Neural progenitor cell (in vitro differentiated cells): ENCODE measurements at regions not wholly inside any gene's neighbourhood (a gene's known extent, or its start where the extent isn't known, plus 50 kb on each side); places are given as distances from the start of the nearest gene placed in this dataset.

ENCODE experiments used
- DNase-seq: peaks from one replicate; pipeline ENCODE4 v3.0.0-alpha.2; 2016; ENCODE audit warnings: low spot score
- H2AFZ ChIP-seq: fragments of 200-600 bp; sonication (generic); replicated peaks from 2 replicates; pipeline ENCODE4 v1.6.1; 2016; ENCODE audit warnings: antibody characterized with exemption
- H3F3A ChIP-seq: fragments of 200-600 bp; sonication (generic); 2 replicates; pipeline ENCODE4 v1.6.1; 2016; ENCODE audit warnings: antibody characterized with exemption, low read depth
- H3K27ac ChIP-seq: fragments of 200-600 bp; sonication (generic); 2 replicates; pipeline ENCODE4 v1.5.1; 2016; ENCODE audit warnings: mild to moderate bottlenecking
- H3K27me3 ChIP-seq: fragments of 200-600 bp; sonication (generic); 2 replicates; pipeline ENCODE4 v1.6.1; 2016; ENCODE audit warnings: mild to moderate bottlenecking, moderate library complexity
- H3K36me3 ChIP-seq: fragments of 200-600 bp; sonication (generic); 2 replicates; pipeline ENCODE4 v1.5.1; 2016
- H3K4me1 ChIP-seq: fragments of 200-600 bp; sonication (generic); 2 replicates; pipeline ENCODE4 v1.6.1; 2016; ENCODE audit warnings: mixed run types
- H3K4me2 ChIP-seq: fragments of 200-600 bp; sonication (generic); 2 replicates; pipeline ENCODE4 v1.6.1; 2016
- H3K4me3 ChIP-seq: fragments of 200-600 bp; sonication (generic); 2 replicates; pipeline ENCODE4 v1.5.1; 2016
- H3K79me2 ChIP-seq: fragments of 200-600 bp; sonication (generic); 2 replicates; pipeline ENCODE4 v1.6.1; 2016; ENCODE audit warnings: low read depth
- H3K9ac ChIP-seq: fragments of 200-600 bp; sonication (generic); 2 replicates; pipeline ENCODE4 v1.6.1; 2016
- H3K9me3 ChIP-seq: fragments of 200-600 bp; sonication (generic); 2 replicates; pipeline ENCODE4 v1.5.1; 2016; ENCODE audit warnings: low read depth
- H4K20me1 ChIP-seq: fragments of 200-600 bp; sonication (generic); 2 replicates; pipeline ENCODE4 v1.6.1; 2016; ENCODE audit warnings: low read depth
- H3K27ac Mint-ChIP-seq: 3 replicates; pipeline ENCODE4 v1.8.0; 2021; ENCODE audit warnings: mixed read lengths
- H3K27me3 Mint-ChIP-seq: 2 replicates; pipeline ENCODE4 v1.8.0; 2022; ENCODE audit warnings: low read depth, mild to moderate bottlenecking, inconsistent platforms, moderate library complexity, mixed read lengths; ENCODE audit not compliant: insufficient read depth
- H3K36me3 Mint-ChIP-seq: 3 replicates; pipeline ENCODE4 v1.8.0; 2021; ENCODE audit warnings: mixed read lengths
- H3K4me1 Mint-ChIP-seq: 3 replicates; pipeline ENCODE4 v1.8.0; 2021; ENCODE audit warnings: mixed read lengths
- H3K4me3 Mint-ChIP-seq: 3 replicates; pipeline ENCODE4 v1.8.0; 2021; ENCODE audit warnings: mild to moderate bottlenecking, moderate library complexity, mixed read lengths
- H3K9me3 Mint-ChIP-seq: 3 replicates; pipeline ENCODE4 v1.8.0; 2020; ENCODE audit warnings: mixed read lengths
- CTCF ChIP-seq: fragments of 200-600 bp; sonication (generic); IDR thresholded peaks from 2 replicates; pipeline ENCODE4 v1.5.1; 2017; ENCODE audit warnings: antibody characterized with exemption, mild to moderate bottlenecking
- EZH2 ChIP-seq: fragments of 200-600 bp; sonication (generic); IDR thresholded peaks from 2 replicates; pipeline ENCODE4 v1.6.1; 2017; ENCODE audit warnings: antibody characterized with exemption, mild to moderate bottlenecking, moderate library complexity
- EZH2phosphoT487 ChIP-seq: fragments of 200-600 bp; sonication (generic); IDR thresholded peaks from 2 replicates; pipeline ENCODE4 v1.6.1; 2017; ENCODE audit warnings: antibody characterized with exemption

- Histone ChIP-seq H3K4me1 (no peaks in the 10 kb centered on the region), H3K36me3 (no peaks in the 10 kb centered on the region), H2AFZ (no peak overlapping the region), H3K27ac (no peak overlapping the region), H3K9ac (no peak overlapping the region), H3K9me3 (no peaks in the 10 kb centered on the region), H3K79me2 (no peaks in the 10 kb centered on the region), H3K4me2 (no peak overlapping the region), H3F3A (no peaks in the 10 kb centered on the region), H3K27me3 (no peaks in the 10 kb centered on the region), H3K4me3 (no peak overlapping the region), H4K20me1 (no peaks in the 10 kb centered on the region)
- H3K27me3 Mint-ChIP-seq, result peaks cover 3% of the 10 kb centered on the region
- TF ChIP-seq CTCF (no peak), EZH2 (no peak), EZH2phosphoT487 (no peak)
- no peak overlapping the region for H3K4me3 Mint-ChIP-seq
- H3K27ac Mint-ChIP-seq, result no peak overlapping the region
- H3K4me1 Mint-ChIP-seq, result no peaks in the 10 kb centered on the region
- H3K36me3 Mint-ChIP-seq, result no peaks in the 10 kb centered on the region
- no peaks in the 10 kb centered on the region for H3K9me3 Mint-ChIP-seq
- DNase-seq, result no peak
These were observed 90.5 kb upstream of the FN1 start for GRCh38 chr2:215526341-215526740.

- H3K79me2 ChIP-seq, result no peaks in the 10 kb centered on the region
- H3K36me3 ChIP-seq, result no peaks in the 10 kb centered on the region
- TF ChIP-seq EZH2 (no peak), EZH2phosphoT487 (no peak), CTCF (no peak)
- H3K27me3 ChIP-seq, result no peaks in the 10 kb centered on the region
- H3K27me3 Mint-ChIP-seq, result peaks cover 3% of the 10 kb centered on the region
- no peak overlapping the region for H3K4me3 Mint-ChIP-seq
- no peaks in the 10 kb centered on the region for H3F3A ChIP-seq
- H3K4me1 Mint-ChIP-seq, result no peaks in the 10 kb centered on the region
- H2AFZ ChIP-seq, result no peak overlapping the region
- no peaks in the 10 kb centered on the region for H4K20me1 ChIP-seq
- H3K36me3 Mint-ChIP-seq, result no peaks in the 10 kb centered on the region
- no peak for DNase-seq
- H3K27ac ChIP-seq, result no peak overlapping the region
- no peaks in the 10 kb centered on the region for H3K9me3 ChIP-seq
- H3K4me3 ChIP-seq, result no peak overlapping the region
- H3K4me2 ChIP-seq, result no peak overlapping the region
- H3K9ac ChIP-seq, result no peak overlapping the region
- H3K9me3 Mint-ChIP-seq, result no peaks in the 10 kb centered on the region
- no peaks in the 10 kb centered on the region for H3K4me1 ChIP-seq
- H3K27ac Mint-ChIP-seq, result no peak overlapping the region
These were observed 86.4 kb upstream of the FN1 start for GRCh38 chr2:215522237-215522636.

- Histone ChIP-seq H3K27ac (no peak overlapping the region), H2AFZ (no peak overlapping the region), H3K79me2 (no peaks in the 10 kb centered on the region), H3K9me3 (no peaks in the 10 kb centered on the region), H3K27me3 (no peaks in the 10 kb centered on the region), H3F3A (no peaks in the 10 kb centered on the region), H3K9ac (no peak overlapping the region), H4K20me1 (no peaks in the 10 kb centered on the region), H3K36me3 (no peaks in the 10 kb centered on the region), H3K4me3 (no peak overlapping the region), H3K4me1 (no peaks in the 10 kb centered on the region), H3K4me2 (no peak overlapping the region)
- no peaks in the 10 kb centered on the region for H3K36me3 Mint-ChIP-seq
- TF ChIP-seq CTCF, result no peak
- peaks cover 3% of the 10 kb centered on the region for H3K27me3 Mint-ChIP-seq
- no peaks in the 10 kb centered on the region for H3K9me3 Mint-ChIP-seq
- no peak for DNase-seq
- no peak overlapping the region for H3K27ac Mint-ChIP-seq
- H3K4me3 Mint-ChIP-seq, result no peak overlapping the region
- H3K4me1 Mint-ChIP-seq, result no peaks in the 10 kb centered on the region
These were observed 85.2 kb upstream of the FN1 start for GRCh38 chr2:215521031-215521430.

GRCh38 chr2:215517391-215517790 is 81.5 kb upstream of the FN1 start:
- DNase-seq, result no peak
- no peaks in the 10 kb centered on the region for H3K9me3 ChIP-seq
- no peaks in the 10 kb centered on the region for H3F3A ChIP-seq
- H3K4me1 ChIP-seq, result no peaks in the 10 kb centered on the region
- no peak overlapping the region for H3K27ac Mint-ChIP-seq
- no peak overlapping the region for H3K9ac ChIP-seq
- H3K4me1 Mint-ChIP-seq, result no peaks in the 10 kb centered on the region
- H3K27ac ChIP-seq, result no peak overlapping the region
- no peaks in the 10 kb centered on the region for H4K20me1 ChIP-seq
- TF ChIP-seq CTCF, result no peak
- no peak for TF ChIP-seq EZH2phosphoT487
- TF ChIP-seq EZH2, result no peak
- H3K9me3 Mint-ChIP-seq, result no peaks in the 10 kb centered on the region
- H3K4me2 ChIP-seq, result no peak overlapping the region
- no peak overlapping the region for H3K4me3 ChIP-seq
- H3K4me3 Mint-ChIP-seq, result no peak overlapping the region
- H3K79me2 ChIP-seq, result no peaks in the 10 kb centered on the region
- no peaks in the 10 kb centered on the region for H3K27me3 Mint-ChIP-seq
- no peaks in the 10 kb centered on the region for H3K36me3 Mint-ChIP-seq
- no peaks in the 10 kb centered on the region for H3K27me3 ChIP-seq
- no peak overlapping the region for H2AFZ ChIP-seq
- no peaks in the 10 kb centered on the region for H3K36me3 ChIP-seq
